ENCODE measurements at regions not wholly inside any gene's neighbourhood (a gene's known extent, or its start where the extent isn't known, plus 50 kb on each side); places are given as distances from the start of the nearest gene placed in this dataset.

GRCh38 chr3:74057169-74057568 is 432.4 kb upstream of the PDZRN3 start:
- TF ChIP-seq CTCF (IDR thresholded peaks at IDR 0.05) (no peak), POLR2A (IDR thresholded peaks at IDR 0.05) (no peak)

Measured in Peyer's patch (tissue), 4 donors.